ENCODE measurements at regions not wholly inside any gene's neighbourhood (a gene's known extent, or its start where the extent isn't known, plus 50 kb on each side); places are given as distances from the start of the nearest gene placed in this dataset.
"Not testable (repeated sequence)": the region's sequence is repeated elsewhere in the genome, so short reads cannot be mapped to it uniquely, and the experiment has no call there.

DNA sequence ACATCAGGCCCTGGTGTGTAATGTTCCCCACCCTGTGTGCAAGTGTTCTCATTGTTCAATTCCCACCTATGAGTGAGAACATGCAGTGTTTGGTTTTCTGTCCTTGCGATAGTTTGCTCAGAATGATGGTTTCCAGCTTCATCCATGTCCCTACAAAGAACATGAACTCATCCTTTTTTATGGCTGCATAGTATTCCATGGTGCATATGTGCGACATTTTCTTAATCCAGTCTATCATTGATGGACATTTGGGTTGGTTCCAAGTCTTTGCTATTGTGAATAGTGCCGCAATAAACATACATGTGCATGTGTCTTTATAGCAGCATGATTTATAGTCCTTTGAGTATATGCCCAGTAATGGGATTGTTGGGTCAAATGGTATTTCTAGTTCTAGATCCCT lies 60.5 kb upstream of the PSME4 start:
- not testable (repeated sequence) for DNase-seq

DNA sequence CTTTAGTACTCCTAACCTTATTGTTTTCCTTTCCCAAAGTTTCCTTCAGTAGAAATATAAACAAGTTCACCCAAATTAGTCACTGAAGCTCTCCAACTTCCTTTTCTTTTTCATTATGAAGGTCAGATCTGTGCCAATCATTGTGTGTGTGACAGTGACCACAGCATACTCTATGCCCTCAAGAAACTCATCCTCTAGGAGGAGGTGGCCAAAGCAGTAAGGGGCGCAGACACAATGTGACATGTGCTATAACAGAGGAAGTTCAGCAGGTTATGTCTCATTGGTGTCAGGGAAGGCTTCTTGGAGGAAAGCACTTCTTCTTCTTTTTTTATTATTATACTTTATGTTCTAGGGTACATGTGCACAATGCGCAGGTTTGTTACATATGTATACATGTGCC lies 60.0 kb upstream of the PSME4 start:
- DNase-seq = no peak

DNA sequence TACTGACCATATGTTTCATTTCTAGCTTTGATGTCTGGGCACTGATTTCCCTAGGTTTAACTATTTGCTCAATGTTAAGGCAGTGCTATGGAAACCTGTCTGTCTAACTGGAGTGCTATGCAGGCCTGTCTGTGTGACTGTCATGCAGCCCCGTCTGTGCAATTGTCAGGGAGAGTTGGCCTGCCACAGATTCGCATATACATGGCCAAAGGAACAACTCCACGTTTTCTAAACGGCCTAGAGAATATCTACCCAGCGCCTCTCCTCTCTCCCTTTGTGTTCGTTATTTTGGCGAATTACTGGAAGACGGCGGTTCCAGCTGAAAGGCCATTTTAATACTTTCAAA lies 59.6 kb upstream of the PSME4 start:
- DNase-seq = no peak

DNA sequence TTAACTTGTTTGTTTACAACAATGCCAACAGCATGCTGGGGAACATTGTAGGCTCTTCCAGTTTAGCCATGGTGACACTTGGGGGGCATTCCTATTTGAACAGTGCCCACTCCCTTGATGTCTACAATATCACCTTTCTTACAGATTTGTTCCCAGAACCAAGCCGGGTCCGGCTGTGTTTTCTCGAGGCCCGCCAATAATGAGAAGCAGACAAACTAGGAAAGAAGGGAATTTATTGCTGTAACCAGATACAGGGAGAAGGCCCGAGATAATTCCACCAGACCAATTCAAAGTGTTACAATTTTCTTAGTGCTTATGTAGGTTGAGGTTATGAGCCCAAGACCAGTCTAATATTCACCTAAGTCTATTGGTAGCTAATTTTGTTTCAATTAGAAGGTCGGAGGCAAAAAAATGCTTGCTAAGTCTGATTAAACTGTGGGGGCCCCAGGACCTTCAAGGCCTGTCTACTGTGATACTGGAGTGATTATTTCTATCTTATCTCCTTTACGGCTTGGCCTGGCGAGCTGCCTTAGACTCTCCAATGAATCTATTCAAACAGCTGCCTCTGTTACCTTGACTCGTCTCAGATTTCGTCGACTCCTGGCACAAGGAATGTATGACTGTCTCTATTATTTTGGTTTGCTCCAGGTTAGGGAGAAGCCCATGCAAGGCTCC lies 59.1 kb upstream of the PSME4 start:
- peak; percentile 77 for DNase-seq

DNA sequence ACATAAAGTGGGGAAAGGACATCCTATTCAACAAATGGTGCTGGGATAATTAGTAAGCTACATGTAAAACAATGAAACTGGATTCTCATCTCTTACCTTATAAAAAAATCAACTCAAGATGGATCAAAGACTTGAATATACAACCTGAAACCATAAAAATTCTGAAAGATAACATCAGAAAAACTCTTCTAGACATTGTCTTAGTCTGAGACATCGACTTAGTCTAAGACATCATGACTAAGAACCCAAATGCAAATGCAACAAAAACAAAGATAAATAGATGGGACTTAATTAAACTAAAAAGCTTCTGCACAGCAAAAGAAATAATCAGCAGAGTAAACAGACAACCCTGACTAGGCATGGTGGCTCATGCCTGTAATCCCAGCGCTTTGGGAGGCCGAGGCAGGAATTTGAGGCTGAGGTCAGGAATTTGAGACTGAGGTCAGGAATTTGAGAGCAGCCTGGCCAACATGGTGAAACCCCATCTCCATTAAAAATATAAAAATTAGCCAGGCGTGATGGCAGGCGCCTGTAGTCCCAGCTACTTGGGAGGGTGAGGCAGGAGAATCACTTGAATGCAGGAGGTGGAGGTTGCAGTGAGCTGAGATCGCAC lies 54.8 kb upstream of the PSME4 start:
- DNase-seq = not testable (repeated sequence)

DNA sequence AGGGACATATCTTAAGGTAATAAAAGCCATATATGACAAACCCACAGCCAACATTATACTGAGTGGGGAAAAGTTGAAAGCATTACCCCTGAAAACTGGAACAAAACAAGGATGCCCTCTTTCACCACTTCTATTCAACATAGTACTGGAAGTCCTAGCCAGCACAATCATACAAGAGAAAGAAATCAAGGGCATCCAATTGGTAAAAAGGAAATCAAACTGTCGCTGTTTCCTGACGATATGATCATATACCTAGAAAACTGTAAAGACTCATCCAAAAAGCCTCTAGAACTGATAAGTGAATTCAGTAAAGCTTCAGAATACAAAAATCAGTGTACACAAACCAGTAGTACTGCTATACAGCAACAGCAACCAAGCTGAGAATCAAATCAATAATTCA lies 53.8 kb upstream of the PSME4 start:
- DNase-seq = no peak

DNA sequence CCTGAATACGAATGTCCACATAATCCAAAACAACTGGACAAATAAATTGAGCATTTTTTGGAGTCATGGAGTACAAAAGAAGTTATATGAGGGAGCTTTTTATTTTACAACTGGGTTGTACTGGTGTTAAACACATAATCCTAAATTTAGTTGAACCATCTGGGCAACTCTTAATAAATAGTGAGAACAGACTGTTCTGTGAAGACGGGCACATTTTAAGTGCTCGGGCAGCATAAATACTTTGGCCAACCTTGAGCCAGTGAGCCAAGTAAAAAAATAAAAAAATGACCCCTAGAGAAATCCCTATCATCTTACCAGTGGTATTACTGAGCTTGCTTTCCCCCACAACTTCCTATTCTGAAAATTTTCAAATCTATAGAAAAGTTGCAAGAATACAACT lies 50.9 kb upstream of the PSME4 start:
- no peak for DNase-seq

DNA sequence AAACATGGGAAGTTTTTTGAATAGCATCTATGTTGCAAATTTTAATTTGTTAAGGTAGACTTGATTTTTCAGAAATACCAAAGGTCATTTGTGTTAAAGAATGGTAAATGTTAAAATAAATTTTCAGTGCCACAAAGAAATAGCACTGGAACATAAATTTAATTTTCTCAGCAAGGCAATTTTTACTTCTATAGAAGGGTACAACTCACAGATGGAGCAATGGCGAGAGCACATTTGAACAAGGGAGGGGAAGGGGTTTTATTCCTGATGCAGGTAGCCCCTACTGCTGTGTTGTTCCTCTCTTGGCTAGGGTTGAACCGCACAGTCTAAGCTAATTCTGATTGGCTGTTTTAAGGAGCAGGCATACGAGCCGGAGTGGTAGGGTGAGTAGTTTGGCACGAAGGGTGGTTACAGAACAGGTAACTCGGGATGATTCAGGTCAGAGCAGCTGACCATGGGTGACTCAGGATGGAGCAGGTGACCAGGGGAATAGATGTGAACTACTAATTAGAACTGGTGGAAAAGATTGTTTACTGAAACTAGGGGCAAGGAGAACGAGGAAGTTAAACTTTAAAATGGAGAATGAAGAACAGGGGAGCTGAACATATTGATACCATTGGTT lies 50.1 kb upstream of the PSME4 start:
- no peak for DNase-seq

Data from DMS 273 treated with DMSO at 0.1 percent for 48 hours (cell line).